CD8-positive, alpha-beta memory T cell (primary cell): ENCODE measurements at regions not wholly inside any gene's neighbourhood (a gene's known extent, or its start where the extent isn't known, plus 50 kb on each side); places are given as distances from the start of the nearest gene placed in this dataset.
"Not testable (repeated sequence)": the region's sequence is repeated elsewhere in the genome, so short reads cannot be mapped to it uniquely, and the experiment has no call there.

ENCODE experiments used
- CTCF ChIA-PET: fragments of 350-600 bp; sonication (Branson Sonifier 250); formaldehyde crosslinking; loops from one replicate; lab custom pipeline; 2021; ENCODE audit warnings: antibody characterized with exemption; lab: Charles Lee
- POLR2A ChIA-PET: fragments of 350-600 bp; sonication (Branson Sonifier 250); formaldehyde crosslinking; loops from one replicate; lab custom pipeline; 2021; ENCODE audit warnings: antibody characterized with exemption; lab: Charles Lee
- DNase-seq, 5 donors: peaks; one replicate each; pipeline versions ENCODE4 v3.0.0 to v3.0.0-alpha.2; 2020 to 2022; ENCODE audit warnings: mixed read lengths in 1 of 5
- H3K27ac ChIP-seq: one replicate; pipeline ENCODE4 v1.7.0; 2013; ENCODE audit warnings: low read depth, mild to moderate bottlenecking, low read length, moderate library complexity
- H3K27me3 ChIP-seq: 2 replicates; pipeline ENCODE4 v1.7.0; 2013; ENCODE audit warnings: low read length, mild to moderate bottlenecking; ENCODE audit not compliant: insufficient read depth, poor library complexity, severe bottlenecking
- H3K36me3 ChIP-seq: 2 replicates; pipeline ENCODE4 v1.7.0; 2013; ENCODE audit warnings: mild to moderate bottlenecking, low read length, moderate library complexity; ENCODE audit not compliant: insufficient read depth
- H3K4me1 ChIP-seq: 2 replicates; pipeline ENCODE4 v1.7.0; 2013; ENCODE audit warnings: mild to moderate bottlenecking, low read length, moderate library complexity; ENCODE audit not compliant: insufficient read depth
- H3K4me3 ChIP-seq: 2 replicates; pipeline ENCODE4 v1.7.0; 2013; ENCODE audit warnings: mild to moderate bottlenecking, low read length
- H3K9me3 ChIP-seq: 2 replicates; pipeline ENCODE4 v1.7.0; 2013; ENCODE audit warnings: mild to moderate bottlenecking, low read length
- H3K27ac Mint-ChIP-seq, 8 donors: one replicate each; pipeline ENCODE4 v1.8.0; 2020 to 2021; ENCODE audit warnings: mixed read lengths in 8 of 8, mild to moderate bottlenecking in 6 of 8, inconsistent platforms in 3 of 8, moderate library complexity in 3 of 8
- H3K27me3 Mint-ChIP-seq, 2 donors: one replicate each; pipeline ENCODE4 v1.8.0; 2020 to 2021; ENCODE audit warnings: mixed read lengths in 2 of 2, mild to moderate bottlenecking in 1 of 2, moderate library complexity in 1 of 2
- H3K36me3 Mint-ChIP-seq, 3 donors: one replicate each; pipeline ENCODE4 v1.8.0; 2020 to 2021; ENCODE audit warnings: mixed read lengths in 3 of 3, inconsistent platforms in 1 of 3, mild to moderate bottlenecking in 1 of 3
- H3K4me1 Mint-ChIP-seq, 3 donors: one replicate each; pipeline ENCODE4 v1.8.0; 2020 to 2021; ENCODE audit warnings: mixed read lengths in 3 of 3, inconsistent platforms in 1 of 3, mild to moderate bottlenecking in 1 of 3
- H3K4me3 Mint-ChIP-seq, 7 donors: one replicate each; pipeline ENCODE4 v1.8.0; 2020 to 2021; ENCODE audit warnings: mixed read lengths in 7 of 7, mild to moderate bottlenecking in 6 of 7, moderate library complexity in 4 of 7, inconsistent platforms in 2 of 7
- H3K9me3 Mint-ChIP-seq, 5 donors: one replicate each; pipeline ENCODE4 v1.8.0; 2020 to 2022; ENCODE audit warnings: mixed read lengths in 5 of 5, mild to moderate bottlenecking in 3 of 5, moderate library complexity in 2 of 5, inconsistent platforms in 1 of 5

- H3K36me3 Mint-ChIP-seq, result not testable (repeated sequence)
Measured at GRCh38 chr1:120608314-120609014, 115.3 kb upstream of the NBPF26 start.

GRCh38 chr1:120609015-120609573 lies 114.7 kb upstream of the NBPF26 start:
- H3K27me3 Mint-ChIP-seq, H3K27ac Mint-ChIP-seq, H3K9me3 ChIP-seq, H3K4me3 ChIP-seq, H3K9me3 Mint-ChIP-seq, H3K27me3 ChIP-seq, POLR2A ChIA-PET, CTCF ChIA-PET, H3K27ac ChIP-seq, H3K4me1 ChIP-seq, H3K4me1 Mint-ChIP-seq, DNase-seq, H3K4me3 Mint-ChIP-seq, H3K36me3 Mint-ChIP-seq, H3K36me3 ChIP-seq: not testable (repeated sequence)

More at GRCh38 chr1:120608314-120609014, 115.3 kb upstream of the NBPF26 start:
- POLR2A ChIA-PET, H3K27me3 ChIP-seq, H3K27ac Mint-ChIP-seq, H3K9me3 ChIP-seq, H3K4me1 ChIP-seq, H3K4me3 ChIP-seq, H3K27ac ChIP-seq, H3K4me3 Mint-ChIP-seq, H3K27me3 Mint-ChIP-seq, H3K9me3 Mint-ChIP-seq, DNase-seq, CTCF ChIA-PET, H3K36me3 ChIP-seq, H3K4me1 Mint-ChIP-seq: not testable (repeated sequence)

- H3K4me1 ChIP-seq, CTCF ChIA-PET, H3K9me3 Mint-ChIP-seq, H3K4me1 Mint-ChIP-seq, H3K27ac Mint-ChIP-seq, H3K27ac ChIP-seq, H3K4me3 Mint-ChIP-seq, H3K36me3 Mint-ChIP-seq, H3K36me3 ChIP-seq, H3K4me3 ChIP-seq, H3K27me3 ChIP-seq, H3K9me3 ChIP-seq, POLR2A ChIA-PET, H3K27me3 Mint-ChIP-seq, DNase-seq: not testable (repeated sequence)
Measured at GRCh38 chr1:120609834-120610233, 113.9 kb upstream of the NBPF26 start.

- H3K36me3 Mint-ChIP-seq, H3K4me1 ChIP-seq, H3K27ac ChIP-seq, H3K27me3 ChIP-seq, H3K4me1 Mint-ChIP-seq, POLR2A ChIA-PET, H3K9me3 ChIP-seq, H3K27me3 Mint-ChIP-seq, H3K27ac Mint-ChIP-seq, H3K36me3 ChIP-seq, H3K4me3 ChIP-seq, H3K4me3 Mint-ChIP-seq, CTCF ChIA-PET, H3K9me3 Mint-ChIP-seq, DNase-seq: not testable (repeated sequence)
Measured at GRCh38 chr1:120614931-120615639, 108.7 kb upstream of the NBPF26 start.

- H3K27ac ChIP-seq, H3K4me1 ChIP-seq, H3K9me3 Mint-ChIP-seq, H3K9me3 ChIP-seq, H3K4me3 ChIP-seq, H3K4me3 Mint-ChIP-seq, POLR2A ChIA-PET, CTCF ChIA-PET, H3K4me1 Mint-ChIP-seq, H3K27me3 Mint-ChIP-seq, DNase-seq, H3K36me3 Mint-ChIP-seq, H3K36me3 ChIP-seq, H3K27me3 ChIP-seq, H3K27ac Mint-ChIP-seq: not testable (repeated sequence)
Measured at GRCh38 chr1:120617493-120617892, 106.3 kb upstream of the NBPF26 start.

- H3K9me3 Mint-ChIP-seq, H3K4me3 Mint-ChIP-seq, CTCF ChIA-PET, H3K4me1 Mint-ChIP-seq, H3K4me3 ChIP-seq, H3K27ac ChIP-seq, H3K27me3 Mint-ChIP-seq, H3K4me1 ChIP-seq, H3K36me3 Mint-ChIP-seq, POLR2A ChIA-PET, H3K27ac Mint-ChIP-seq, DNase-seq, H3K27me3 ChIP-seq, H3K36me3 ChIP-seq, H3K9me3 ChIP-seq: not testable (repeated sequence)
Measured at GRCh38 chr1:120619867-120620692, 103.7 kb upstream of the NBPF26 start.

GRCh38 chr1:120620693-120620969 lies 103.1 kb upstream of the NBPF26 start:
- H3K27me3 Mint-ChIP-seq, H3K9me3 ChIP-seq, H3K27ac ChIP-seq, CTCF ChIA-PET, H3K4me1 ChIP-seq, H3K9me3 Mint-ChIP-seq, H3K27ac Mint-ChIP-seq, H3K4me3 ChIP-seq, H3K36me3 Mint-ChIP-seq, H3K4me3 Mint-ChIP-seq, DNase-seq, H3K4me1 Mint-ChIP-seq, H3K27me3 ChIP-seq, POLR2A ChIA-PET, H3K36me3 ChIP-seq: not testable (repeated sequence)

- H3K27ac ChIP-seq, H3K4me3 Mint-ChIP-seq, H3K27ac Mint-ChIP-seq, H3K9me3 ChIP-seq, DNase-seq, H3K27me3 Mint-ChIP-seq, H3K9me3 Mint-ChIP-seq, POLR2A ChIA-PET, H3K27me3 ChIP-seq, CTCF ChIA-PET, H3K36me3 ChIP-seq, H3K4me3 ChIP-seq, H3K36me3 Mint-ChIP-seq, H3K4me1 ChIP-seq, H3K4me1 Mint-ChIP-seq: not testable (repeated sequence)
Measured at GRCh38 chr1:120621278-120621677, 102.5 kb upstream of the NBPF26 start.
